ENCODE measurements at regions not wholly inside any gene's neighbourhood (a gene's known extent, or its start where the extent isn't known, plus 50 kb on each side); places are given as distances from the start of the nearest gene placed in this dataset.

DNA sequence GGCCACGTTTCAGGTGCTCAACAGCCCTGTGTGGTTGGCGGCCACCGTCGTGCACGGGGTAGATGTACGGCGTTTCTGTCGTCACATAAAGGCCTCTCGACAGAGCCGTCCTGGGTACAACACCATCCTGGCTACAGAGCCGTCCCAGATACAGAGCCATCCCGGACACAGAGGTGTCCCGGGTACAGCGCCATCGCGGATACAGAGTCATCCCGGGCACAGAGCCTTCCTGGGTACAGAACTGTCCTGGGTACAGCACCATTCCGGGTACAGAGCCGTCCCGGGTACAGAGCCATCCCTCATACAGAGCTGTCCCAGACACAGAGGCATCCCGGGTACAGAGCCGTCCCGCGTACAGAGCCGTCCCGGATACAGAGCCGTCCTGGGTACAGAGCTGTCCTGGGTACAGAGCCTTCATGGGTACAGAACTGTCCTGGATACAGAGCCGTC is 222.7 kb upstream of the SOX1 start:
- no peak for DNase-seq (ENCODE audit: low read depth)

GRCh38 chr13:111844682-111845081 is 222.3 kb upstream of the SOX1 start:
- DNase-seq (ENCODE audit: low read depth) = no peak

GRCh38 chr13:111845621-111846351 is 221.2 kb upstream of the SOX1 start:
- no peak for DNase-seq (ENCODE audit: low read depth)

GRCh38 chr13:111846391-111847159 is 220.4 kb upstream of the SOX1 start:
- no peak for DNase-seq (ENCODE audit: low read depth)

- DNase-seq (ENCODE audit: low read depth) = no peak
These were observed 219.0 kb upstream of the SOX1 start for GRCh38 chr13:111847964-111848363.

GRCh38 chr13:111850458-111850857 is 216.5 kb upstream of the SOX1 start:
- DNase-seq (ENCODE audit: low read depth) = no peak

DNA sequence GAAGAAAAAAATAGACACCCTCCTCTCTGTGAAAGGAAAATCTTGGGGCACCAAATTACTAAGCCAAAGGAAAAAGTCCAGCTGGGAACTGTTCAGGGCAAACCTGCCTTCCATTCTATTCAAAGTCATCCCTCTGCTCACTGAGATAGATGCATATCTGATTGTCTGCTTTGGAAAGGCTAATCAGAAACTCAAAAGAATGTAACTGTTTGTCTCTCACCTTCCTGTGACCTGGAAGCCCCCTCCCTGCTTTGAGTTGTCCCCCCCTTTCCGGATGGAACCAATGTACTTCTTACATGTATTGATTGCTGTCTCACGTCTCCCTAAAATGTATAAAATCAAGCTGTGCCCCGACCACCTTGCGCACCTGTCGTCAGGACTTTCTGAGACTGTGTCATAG is 216.0 kb upstream of the SOX1 start:
- no peak for DNase-seq (ENCODE audit: low read depth)

DNA sequence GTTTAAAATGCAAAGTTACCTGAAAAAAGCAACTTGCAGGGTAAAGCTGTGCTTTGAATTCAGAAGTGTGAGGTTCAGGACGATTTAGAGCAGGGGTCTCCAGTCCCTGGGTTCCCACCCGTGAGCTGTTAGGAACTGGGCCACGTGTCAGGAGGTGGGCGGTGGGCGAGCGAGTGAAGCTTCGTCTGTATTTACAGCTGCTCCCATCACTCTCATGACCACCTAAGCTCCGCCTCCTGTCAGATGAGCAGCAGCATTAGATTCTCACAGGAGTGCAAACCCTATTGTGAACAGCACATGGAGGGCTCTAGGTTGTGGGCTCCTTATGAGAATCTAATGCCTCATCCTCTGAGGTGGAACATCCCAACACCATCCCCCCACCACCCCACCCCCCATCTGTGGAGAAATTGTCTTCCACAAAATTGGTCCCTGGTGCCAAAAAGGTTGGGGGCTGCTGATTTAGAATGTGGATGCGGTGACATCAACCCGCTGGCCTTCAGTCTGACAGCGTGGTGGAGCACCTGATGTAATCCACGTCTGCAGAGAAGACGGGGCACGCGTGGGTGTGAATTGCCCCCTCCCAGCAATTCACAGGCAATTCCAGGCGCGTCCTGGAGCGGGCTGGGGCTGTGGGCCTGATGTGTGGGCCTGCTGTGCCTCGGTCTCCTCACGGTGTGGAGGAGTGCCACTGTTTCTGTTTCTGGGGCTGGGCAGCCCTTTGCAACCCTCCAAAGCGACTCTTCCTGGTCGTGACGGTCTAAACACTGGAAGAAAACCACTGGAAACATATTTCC is 214.0 kb upstream of the SOX1 start:
- no peak for DNase-seq (ENCODE audit: low read depth)

DNA sequence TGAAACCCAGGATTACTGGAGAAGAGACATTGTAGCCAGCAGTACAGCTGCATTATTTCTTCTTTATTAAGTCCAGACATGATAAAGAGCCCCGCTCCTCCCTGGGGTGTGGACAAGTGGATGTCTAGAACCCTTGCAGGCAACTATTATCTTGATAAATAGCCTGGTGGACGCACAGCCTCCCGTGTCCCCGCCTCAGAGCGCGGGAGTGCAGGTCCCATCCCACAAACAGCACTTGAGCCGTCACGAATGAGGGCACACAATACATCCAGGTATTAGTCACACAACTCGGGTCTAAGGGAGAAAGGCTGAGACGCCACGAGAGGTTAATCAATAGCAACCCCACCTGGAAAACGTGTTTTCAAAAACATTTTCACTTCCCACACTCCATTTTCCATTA is 213.2 kb upstream of the SOX1 start:
- DNase-seq (ENCODE audit: low read depth) = no peak

DNA sequence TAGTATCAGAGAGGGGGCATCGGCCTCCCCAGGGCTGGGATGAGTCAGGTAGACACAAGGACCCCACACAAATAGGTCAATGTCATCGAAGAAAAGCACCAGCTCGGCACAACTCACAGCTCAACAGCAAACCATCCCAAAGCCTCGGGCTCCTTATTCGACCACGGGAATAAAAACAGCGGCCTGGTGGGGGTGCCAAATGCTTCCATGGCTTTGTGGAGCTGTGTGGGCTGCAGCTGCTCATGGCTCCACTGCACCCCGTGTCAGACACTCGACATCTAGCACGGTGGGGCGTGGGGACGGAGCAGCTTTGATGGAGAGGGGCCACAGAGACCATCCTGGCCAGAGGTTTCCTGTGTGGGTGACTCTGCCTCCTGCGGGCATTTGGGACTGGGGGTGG is 212.5 kb upstream of the SOX1 start:
- no peak for DNase-seq (ENCODE audit: low read depth)

- no peak for DNase-seq (ENCODE audit: low read depth)
These were observed 211.8 kb upstream of the SOX1 start for GRCh38 chr13:111855191-111855590.

DNA sequence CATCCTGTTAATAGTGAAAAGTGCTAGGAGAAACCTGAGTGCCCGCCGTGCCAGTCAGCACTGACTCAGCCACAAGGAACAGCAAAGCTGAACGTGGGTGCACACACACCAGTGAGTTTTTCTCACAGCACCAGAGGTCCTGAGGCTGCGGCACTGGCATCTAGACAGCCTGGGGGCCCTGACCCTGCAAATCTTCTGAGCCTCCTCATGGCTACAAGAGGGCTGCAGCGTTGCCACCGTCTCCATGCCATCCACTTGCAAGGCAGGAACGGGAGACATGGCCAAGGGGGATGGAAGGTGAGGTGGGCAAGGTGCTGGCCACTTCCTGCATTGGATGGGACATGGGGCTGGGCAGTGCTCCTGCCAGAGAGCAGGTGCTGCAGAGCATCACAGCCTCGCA is 211.2 kb upstream of the SOX1 start:
- DNase-seq (ENCODE audit: low read depth) = no peak

- no peak for DNase-seq (ENCODE audit: low read depth)
These were observed 210.4 kb upstream of the SOX1 start for GRCh38 chr13:111856571-111856970.

DNA sequence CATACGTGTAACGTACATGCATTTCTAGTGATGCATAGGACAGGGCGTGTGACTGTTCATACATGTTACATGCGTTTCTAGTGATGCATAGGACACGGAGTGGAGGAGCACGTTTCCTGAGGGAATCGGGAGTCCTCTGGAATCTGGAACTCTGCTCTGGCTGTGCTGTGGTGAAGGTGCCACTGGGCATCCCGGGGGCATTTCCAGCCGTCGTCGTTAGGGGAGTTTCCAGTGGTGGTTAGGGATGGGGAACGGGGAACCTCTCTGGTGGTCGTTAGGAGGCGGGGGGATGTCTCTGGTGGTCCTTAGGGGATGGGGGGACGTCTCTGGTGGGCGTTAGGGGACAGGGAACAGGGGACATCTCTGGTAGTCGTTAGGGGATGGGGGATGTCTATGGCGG is 209.6 kb upstream of the SOX1 start:
- no peak for DNase-seq (ENCODE audit: low read depth)

DNA sequence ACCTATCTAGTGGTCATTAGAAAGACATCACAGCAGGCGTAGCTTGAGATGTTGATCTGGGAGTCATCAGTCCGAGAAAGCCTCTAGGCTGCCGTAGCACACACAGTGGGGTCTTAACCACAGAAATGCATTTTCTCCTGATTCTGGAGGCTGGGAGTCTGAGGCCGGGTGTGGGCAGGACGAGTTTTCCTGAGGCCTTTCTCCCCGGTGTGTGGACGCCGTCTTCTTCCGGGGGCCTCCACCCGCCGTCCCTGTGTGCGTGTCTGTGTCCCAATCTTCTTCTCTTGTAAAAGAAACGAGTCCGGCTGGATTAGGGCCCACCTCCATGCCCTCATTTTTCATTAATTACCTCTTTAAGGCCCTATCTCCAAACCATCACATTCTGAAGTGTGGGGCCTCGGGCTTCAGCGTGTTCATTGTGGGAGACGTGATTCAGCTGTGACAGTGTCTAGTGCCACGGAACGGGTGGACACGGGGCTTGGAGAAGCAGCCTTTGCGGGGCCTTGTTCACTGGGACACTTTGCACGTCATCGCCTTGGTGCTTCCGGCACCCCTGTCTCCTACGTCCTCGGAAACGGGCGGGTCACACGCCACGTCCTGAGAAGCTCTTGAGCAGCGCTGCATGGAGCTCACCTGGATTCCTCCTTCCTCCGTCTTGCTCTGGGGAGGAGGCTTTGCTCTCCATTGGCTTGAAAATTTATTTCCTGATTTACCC is 208.9 kb upstream of the SOX1 start:
- DNase-seq (ENCODE audit: low read depth) = no peak

GRCh38 chr13:111858571-111858970 is 208.4 kb upstream of the SOX1 start:
- DNase-seq (ENCODE audit: low read depth) = no peak

- DNase-seq (ENCODE audit: low read depth) = no peak
These were observed 207.4 kb upstream of the SOX1 start for GRCh38 chr13:111859354-111860230.

GRCh38 chr13:111860231-111860552 is 206.8 kb upstream of the SOX1 start:
- DNase-seq (ENCODE audit: low read depth) = no peak

DNA sequence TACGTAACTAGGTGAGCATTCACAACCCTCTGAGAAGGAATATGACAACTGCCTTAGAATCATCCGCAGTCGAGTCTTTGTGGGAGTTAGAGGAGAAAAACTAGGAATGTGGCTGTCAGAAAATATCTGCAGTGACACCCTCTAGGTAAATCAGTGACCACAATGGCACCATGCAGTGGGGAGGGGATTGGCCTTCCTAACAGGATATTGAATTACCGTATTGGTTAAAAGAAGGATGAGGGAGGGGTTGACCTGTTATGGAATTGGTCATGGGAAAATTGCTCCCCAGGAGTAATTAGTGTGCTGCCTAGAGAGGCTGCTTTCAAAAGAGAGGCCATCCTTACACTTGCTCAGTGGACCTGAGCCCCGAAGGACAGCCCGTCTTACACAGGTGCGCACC is 205.6 kb upstream of the SOX1 start:
- no peak for DNase-seq (ENCODE audit: low read depth)

- no peak for DNase-seq (ENCODE audit: low read depth)
These were observed 205.1 kb upstream of the SOX1 start for GRCh38 chr13:111861766-111862366.

All from Daoy (cell line).